ENCODE measurements at regions not wholly inside any gene's neighbourhood (a gene's known extent, or its start where the extent isn't known, plus 50 kb on each side); places are given as distances from the start of the nearest gene placed in this dataset.

- H3K27ac ChIP-seq, result no peak overlapping the region
- intact Hi-C loops (cut with DNase I; ENCODE audit: low total_unique reads), result no loop called here
- TF ChIP-seq, protein P1, sequence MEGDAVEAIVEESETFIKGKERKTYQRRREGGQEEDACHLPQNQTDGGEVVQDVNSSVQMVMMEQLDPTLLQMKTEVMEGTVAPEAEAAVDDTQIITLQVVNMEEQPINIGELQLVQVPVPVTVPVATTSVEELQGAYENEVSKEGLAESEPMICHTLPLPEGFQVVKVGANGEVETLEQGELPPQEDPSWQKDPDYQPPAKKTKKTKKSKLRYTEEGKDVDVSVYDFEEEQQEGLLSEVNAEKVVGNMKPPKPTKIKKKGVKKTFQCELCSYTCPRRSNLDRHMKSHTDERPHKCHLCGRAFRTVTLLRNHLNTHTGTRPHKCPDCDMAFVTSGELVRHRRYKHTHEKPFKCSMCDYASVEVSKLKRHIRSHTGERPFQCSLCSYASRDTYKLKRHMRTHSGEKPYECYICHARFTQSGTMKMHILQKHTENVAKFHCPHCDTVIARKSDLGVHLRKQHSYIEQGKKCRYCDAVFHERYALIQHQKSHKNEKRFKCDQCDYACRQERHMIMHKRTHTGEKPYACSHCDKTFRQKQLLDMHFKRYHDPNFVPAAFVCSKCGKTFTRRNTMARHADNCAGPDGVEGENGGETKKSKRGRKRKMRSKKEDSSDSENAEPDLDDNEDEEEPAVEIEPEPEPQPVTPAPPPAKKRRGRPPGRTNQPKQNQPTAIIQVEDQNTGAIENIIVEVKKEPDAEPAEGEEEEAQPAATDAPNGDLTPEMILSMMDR (IDR thresholded peaks at IDR 0.05), result no peak
- H3K36me3 ChIP-seq, result no peaks in the 10 kb centered on the region
- H3K4me1 ChIP-seq, result no peaks in the 10 kb centered on the region
- H3K9me3 ChIP-seq, result no peaks in the 10 kb centered on the region
- no peak for DNase-seq
- H3K27me3 ChIP-seq, result no peaks in the 10 kb centered on the region
- no peak overlapping the region for H3K4me3 ChIP-seq
Observed at GRCh38 chrX:128601706-128602105, 549.5 kb upstream of the ACTRT1 start.

GRCh38 chrX:128599632-128600031 lies 547.4 kb upstream of the ACTRT1 start:
- Histone ChIP-seq H3K4me1 (no peaks in the 10 kb centered on the region), H3K27ac (no peak overlapping the region), H3K9me3 (no peaks in the 10 kb centered on the region), H3K36me3 (no peaks in the 10 kb centered on the region), H3K4me3 (no peak overlapping the region), H3K27me3 (no peaks in the 10 kb centered on the region)
- TF ChIP-seq, protein P1 (IDR thresholded peaks at IDR 0.05), result no peak
- intact Hi-C loops (cut with DNase I; ENCODE audit: low total_unique reads), result no loop called here
- DNase-seq, result no peak

DNA sequence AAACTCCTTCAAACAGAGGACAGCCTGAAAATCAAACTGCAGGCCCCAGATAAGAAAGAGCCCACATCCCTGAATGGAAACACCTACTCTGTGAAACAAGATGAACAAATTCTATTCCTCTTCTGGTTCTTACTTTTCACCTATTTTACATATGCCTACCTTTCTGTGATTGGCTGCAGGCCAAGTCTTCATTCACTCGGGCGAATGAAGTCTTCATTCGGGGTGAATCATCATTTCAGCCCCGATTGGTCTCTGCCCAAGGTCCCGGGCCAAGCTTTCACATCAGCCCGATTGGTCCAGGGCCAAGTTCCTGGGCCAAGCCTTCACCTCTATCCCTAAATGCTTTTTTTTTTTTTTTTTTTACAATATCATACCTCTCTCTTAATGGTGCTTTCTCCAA lies 529.8 kb upstream of the ACTRT1 start:
- Histone ChIP-seq H3K4me1 (no peaks in the 10 kb centered on the region), H3K36me3 (no peaks in the 10 kb centered on the region), H3K27ac (no peak overlapping the region), H3K4me3 (no peak overlapping the region), H3K9me3 (no peaks in the 10 kb centered on the region), H3K27me3 (no peaks in the 10 kb centered on the region)
- TF ChIP-seq, protein P1 (IDR thresholded peaks at IDR 0.05), result no peak
- DNase-seq, result no peak
- intact Hi-C loops (cut with DNase I; ENCODE audit: low total_unique reads), result no loop called here

GRCh38 chrX:128581615-128582014 lies 529.4 kb upstream of the ACTRT1 start:
- Histone ChIP-seq H3K4me3 (no peak overlapping the region), H3K36me3 (no peaks in the 10 kb centered on the region), H3K27ac (no peak overlapping the region), H3K27me3 (no peaks in the 10 kb centered on the region), H3K9me3 (no peaks in the 10 kb centered on the region), H3K4me1 (no peaks in the 10 kb centered on the region)
- intact Hi-C loops (cut with DNase I; ENCODE audit: low total_unique reads), result no loop called here
- TF ChIP-seq, protein P1 (IDR thresholded peaks at IDR 0.05), result no peak
- DNase-seq, result no peak

DNA sequence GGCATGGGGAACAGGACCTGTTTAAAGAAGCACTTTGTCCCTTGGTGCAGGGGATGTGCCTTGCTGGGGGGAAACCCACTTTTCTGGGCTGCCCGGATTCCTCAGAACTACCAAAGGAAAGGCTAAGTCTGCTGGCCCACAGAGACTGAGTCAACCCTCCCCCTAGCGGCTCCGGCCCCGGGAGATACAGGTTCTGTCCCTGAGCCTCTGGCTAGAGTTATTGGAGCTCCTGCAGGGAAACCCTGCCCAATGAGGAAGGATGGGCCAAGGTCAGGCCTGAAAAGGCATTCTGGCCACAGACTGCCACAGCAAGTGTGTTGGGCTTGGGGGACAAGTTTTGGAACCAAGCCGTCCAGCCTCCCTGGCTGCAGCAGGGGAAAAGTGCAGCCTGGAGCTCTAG lies 490.9 kb upstream of the ACTRT1 start:
- intact Hi-C loops (cut with DNase I; ENCODE audit: low total_unique reads), result no loop called here
- TF ChIP-seq, protein P1 (IDR thresholded peaks at IDR 0.05), result no peak

GRCh38 chrX:128518508-128518907 lies 466.3 kb upstream of the ACTRT1 start:
- no peak overlapping the region for H3K4me3 ChIP-seq
- no peaks in the 10 kb centered on the region for H3K4me1 ChIP-seq
- TF ChIP-seq, protein P1 (IDR thresholded peaks at IDR 0.05), result no peak
- H3K27me3 ChIP-seq, result no peaks in the 10 kb centered on the region
- no peaks in the 10 kb centered on the region for H3K36me3 ChIP-seq
- intact Hi-C loops (cut with DNase I; ENCODE audit: low total_unique reads), result no loop called here
- DNase-seq, result no peak
- H3K9me3 ChIP-seq, result no peaks in the 10 kb centered on the region
- no peak overlapping the region for H3K27ac ChIP-seq

More for the DNA sequence above, 490.9 kb upstream of the ACTRT1 start:
- H3K36me3 ChIP-seq, result no peaks in the 10 kb centered on the region
- no peak overlapping the region for H3K4me3 ChIP-seq
- no peaks in the 10 kb centered on the region for H3K4me1 ChIP-seq
- H3K9me3 ChIP-seq, result no peaks in the 10 kb centered on the region
- H3K27me3 ChIP-seq, result no peaks in the 10 kb centered on the region
- no peak for DNase-seq
- H3K27ac ChIP-seq, result no peak overlapping the region

Data from tibial artery (tissue), 4 donors.